ENCODE measurements at regions not wholly inside any gene's neighbourhood (a gene's known extent, or its start where the extent isn't known, plus 50 kb on each side); places are given as distances from the start of the nearest gene placed in this dataset.

- TF ChIP-seq POLR2A (IDR thresholded peaks at IDR 0.05) (no peak), CTCF (IDR thresholded peaks at IDR 0.05) (no peak)
Measured at GRCh38 chr4:126992910-126993309, 639.8 kb upstream of the INTU start.

Measured in suprapubic skin (tissue), 3 donors.